ENCODE measurements at regions not wholly inside any gene's neighbourhood (a gene's known extent, or its start where the extent isn't known, plus 50 kb on each side); places are given as distances from the start of the nearest gene placed in this dataset.

DNA sequence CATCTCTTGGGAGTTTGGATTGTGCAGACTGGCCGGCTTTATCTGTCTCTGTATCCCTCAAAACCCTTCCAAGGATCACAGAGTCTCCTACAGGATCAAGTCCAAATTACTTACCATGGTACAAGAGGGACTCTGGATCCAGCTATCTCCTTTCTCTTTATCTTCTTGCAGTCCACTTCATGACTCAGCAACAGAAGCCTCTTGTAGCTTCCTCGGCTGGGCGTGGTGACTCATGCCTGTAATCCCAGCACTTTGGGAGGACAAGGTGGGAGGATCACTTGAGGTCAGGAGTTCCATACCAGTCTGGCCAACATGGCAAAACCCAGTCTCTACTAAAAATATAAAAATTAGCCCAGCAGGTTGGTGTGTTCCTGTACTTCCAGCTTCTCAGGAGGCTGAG is 189.7 kb downstream of the BCAT1 start (continued):
- no peak for TF ChIP-seq NFATC3 (IDR thresholded peaks at IDR 0.05)
- 0 out of 2 replicates have a peak, but pooled peaks have one; percentile 18 for TF ChIP-seq MTA2 (IDR thresholded peaks at IDR 0.05; ENCODE audit: low read depth)
- TF ChIP-seq BACH1 (tag; IDR thresholded peaks at IDR 0.05), result no peak
- TF ChIP-seq ZNF143 (CRISPR knock-in tag; IDR thresholded peaks at IDR 0.05), result no peak
- no peak for TF ChIP-seq POLR2G (IDR thresholded peaks at IDR 0.05; ENCODE audit: low read depth, low read length)
- TF ChIP-seq NBN (IDR thresholded peaks at IDR 0.05; ENCODE audit: low read depth), result no peak
- TF ChIP-seq, protein P1, sequence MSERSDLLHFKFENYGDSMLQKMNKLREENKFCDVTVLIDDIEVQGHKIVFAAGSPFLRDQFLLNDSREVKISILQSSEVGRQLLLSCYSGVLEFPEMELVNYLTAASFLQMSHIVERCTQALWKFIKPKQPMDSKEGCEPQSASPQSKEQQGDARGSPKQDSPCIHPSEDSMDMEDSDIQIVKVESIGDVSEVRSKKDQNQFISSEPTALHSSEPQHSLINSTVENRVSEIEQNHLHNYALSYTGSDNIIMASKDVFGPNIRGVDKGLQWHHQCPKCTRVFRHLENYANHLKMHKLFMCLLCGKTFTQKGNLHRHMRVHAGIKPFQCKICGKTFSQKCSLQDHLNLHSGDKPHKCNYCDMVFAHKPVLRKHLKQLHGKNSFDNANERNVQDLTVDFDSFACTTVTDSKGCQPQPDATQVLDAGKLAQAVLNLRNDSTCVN (CRISPR knock-in tag; IDR thresholded peaks at IDR 0.05), result no peak
- TF ChIP-seq ZNF41 (CRISPR knock-in tag; conservative IDR thresholded peaks at IDR 0.05), result no peak
- TF ChIP-seq MECOM (CRISPR knock-in tag; IDR thresholded peaks at IDR 0.05), result no peak
- TF ChIP-seq FOXK1 (CRISPR knock-in tag; IDR thresholded peaks at IDR 0.05; ENCODE audit: borderline replicate concordance), result no peak
- TF ChIP-seq, protein P2, sequence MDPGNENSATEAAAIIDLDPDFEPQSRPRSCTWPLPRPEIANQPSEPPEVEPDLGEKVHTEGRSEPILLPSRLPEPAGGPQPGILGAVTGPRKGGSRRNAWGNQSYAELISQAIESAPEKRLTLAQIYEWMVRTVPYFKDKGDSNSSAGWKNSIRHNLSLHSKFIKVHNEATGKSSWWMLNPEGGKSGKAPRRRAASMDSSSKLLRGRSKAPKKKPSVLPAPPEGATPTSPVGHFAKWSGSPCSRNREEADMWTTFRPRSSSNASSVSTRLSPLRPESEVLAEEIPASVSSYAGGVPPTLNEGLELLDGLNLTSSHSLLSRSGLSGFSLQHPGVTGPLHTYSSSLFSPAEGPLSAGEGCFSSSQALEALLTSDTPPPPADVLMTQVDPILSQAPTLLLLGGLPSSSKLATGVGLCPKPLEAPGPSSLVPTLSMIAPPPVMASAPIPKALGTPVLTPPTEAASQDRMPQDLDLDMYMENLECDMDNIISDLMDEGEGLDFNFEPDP (CRISPR knock-in tag; IDR thresholded peaks at IDR 0.05), result no peak
- no peak for TF ChIP-seq SAFB2 (IDR thresholded peaks at IDR 0.05; ENCODE audit: borderline replicate concordance, low read depth, low read length, severe bottlenecking)
- TF ChIP-seq RBM14 (IDR thresholded peaks at IDR 0.05; ENCODE audit: borderline replicate concordance, insufficient read depth, low read depth, low read length), result no peak
- TF ChIP-seq POLR2H (tag; IDR thresholded peaks at IDR 0.05; ENCODE audit: low read depth), result no peak
- no peak for TF ChIP-seq RBBP5 (IDR thresholded peaks at IDR 0.05; ENCODE audit: borderline replicate concordance, insufficient read depth, low read length, poor library complexity, severe bottlenecking)
- TF ChIP-seq, protein P3, sequence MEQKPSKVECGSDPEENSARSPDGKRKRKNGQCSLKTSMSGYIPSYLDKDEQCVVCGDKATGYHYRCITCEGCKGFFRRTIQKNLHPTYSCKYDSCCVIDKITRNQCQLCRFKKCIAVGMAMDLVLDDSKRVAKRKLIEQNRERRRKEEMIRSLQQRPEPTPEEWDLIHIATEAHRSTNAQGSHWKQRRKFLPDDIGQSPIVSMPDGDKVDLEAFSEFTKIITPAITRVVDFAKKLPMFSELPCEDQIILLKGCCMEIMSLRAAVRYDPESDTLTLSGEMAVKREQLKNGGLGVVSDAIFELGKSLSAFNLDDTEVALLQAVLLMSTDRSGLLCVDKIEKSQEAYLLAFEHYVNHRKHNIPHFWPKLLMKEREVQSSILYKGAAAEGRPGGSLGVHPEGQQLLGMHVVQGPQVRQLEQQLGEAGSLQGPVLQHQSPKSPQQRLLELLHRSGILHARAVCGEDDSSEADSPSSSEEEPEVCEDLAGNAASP (IDR thresholded peaks at IDR 0.05), result peak; percentile 35; the same call in 1 of the 2 replicates
- TF ChIP-seq MED1 (CRISPR knock-in tag; IDR thresholded peaks at IDR 0.05; ENCODE audit: borderline replicate concordance), result no peak
